ENCODE measurements at regions not wholly inside any gene's neighbourhood (a gene's known extent, or its start where the extent isn't known, plus 50 kb on each side); places are given as distances from the start of the nearest gene placed in this dataset.

DNA sequence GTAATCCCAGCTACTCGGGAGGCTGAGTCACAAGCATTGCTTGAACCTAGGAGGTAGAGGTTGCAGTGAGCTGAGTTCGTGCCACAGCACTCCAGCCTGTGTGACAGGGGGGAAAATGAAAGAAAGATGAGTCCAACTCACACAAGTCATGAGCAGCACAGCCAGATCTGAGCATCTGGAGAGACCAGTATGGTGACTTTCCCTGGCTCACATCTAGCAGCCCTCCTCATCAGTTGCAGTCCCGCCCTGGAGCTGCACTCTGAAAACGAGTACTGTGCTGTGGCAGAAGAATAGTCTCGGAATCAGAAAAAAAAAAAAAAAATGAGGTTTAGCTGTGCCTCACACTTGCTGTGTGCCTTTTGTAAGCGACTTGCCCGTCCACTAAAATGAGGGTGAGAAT, 74.4 kb upstream of the TRIB2 start:
- Histone ChIP-seq H2AFZ (ENCODE audit: control insufficient read depth, low read length) (no peak overlapping the region), H3K79me2 (ENCODE audit: control insufficient read depth, insufficient read depth, low read length) (no peaks in the 10 kb centered on the region), H3K9me1 (ENCODE audit: control insufficient read depth, extremely low read depth, insufficient read depth, low read length) (no peaks in the 10 kb centered on the region), H4K20me1 (ENCODE audit: control insufficient read depth, extremely low read depth, insufficient read depth, low read length) (no peaks in the 10 kb centered on the region), H3K4me2 (ENCODE audit: control insufficient read depth, extremely low read depth, insufficient read depth, low read depth, low read length) (no peak overlapping the region), H3K27ac (ENCODE audit: control insufficient read depth, insufficient read depth, low read length) (no peak overlapping the region), H3K9ac (ENCODE audit: control insufficient read depth, extremely low read depth, insufficient read depth, low read length) (no peak overlapping the region), H3K4me1 (ENCODE audit: control insufficient read depth, extremely low read depth, insufficient read depth, low read length) (no peaks in the 10 kb centered on the region), H3K27me3 (ENCODE audit: control insufficient read depth, extremely low read depth, insufficient read depth, low read length) (peaks cover 19% of the 10 kb centered on the region), H3K4me3 (ENCODE audit: control insufficient read depth in 2 of 3, extremely low read depth in 1 of 3, insufficient read depth in 2 of 3, low read depth in 1 of 3, low read length in 3 of 3) (no peak overlapping the region), H3K9me3 (ENCODE audit: control insufficient read depth, low read depth, low read length) (no peaks in the 10 kb centered on the region), H3K36me3 (ENCODE audit: control insufficient read depth in 2 of 2, extremely low read depth in 1 of 2, insufficient read depth in 2 of 2, low read length in 2 of 2) (no peaks in the 10 kb centered on the region)
- no peak for DNase-seq (ENCODE audit: low read depth, low spot score)
- FAIRE-seq: no peak
- TF ChIP-seq, protein P1, sequence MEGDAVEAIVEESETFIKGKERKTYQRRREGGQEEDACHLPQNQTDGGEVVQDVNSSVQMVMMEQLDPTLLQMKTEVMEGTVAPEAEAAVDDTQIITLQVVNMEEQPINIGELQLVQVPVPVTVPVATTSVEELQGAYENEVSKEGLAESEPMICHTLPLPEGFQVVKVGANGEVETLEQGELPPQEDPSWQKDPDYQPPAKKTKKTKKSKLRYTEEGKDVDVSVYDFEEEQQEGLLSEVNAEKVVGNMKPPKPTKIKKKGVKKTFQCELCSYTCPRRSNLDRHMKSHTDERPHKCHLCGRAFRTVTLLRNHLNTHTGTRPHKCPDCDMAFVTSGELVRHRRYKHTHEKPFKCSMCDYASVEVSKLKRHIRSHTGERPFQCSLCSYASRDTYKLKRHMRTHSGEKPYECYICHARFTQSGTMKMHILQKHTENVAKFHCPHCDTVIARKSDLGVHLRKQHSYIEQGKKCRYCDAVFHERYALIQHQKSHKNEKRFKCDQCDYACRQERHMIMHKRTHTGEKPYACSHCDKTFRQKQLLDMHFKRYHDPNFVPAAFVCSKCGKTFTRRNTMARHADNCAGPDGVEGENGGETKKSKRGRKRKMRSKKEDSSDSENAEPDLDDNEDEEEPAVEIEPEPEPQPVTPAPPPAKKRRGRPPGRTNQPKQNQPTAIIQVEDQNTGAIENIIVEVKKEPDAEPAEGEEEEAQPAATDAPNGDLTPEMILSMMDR (optimal IDR thresholded peaks at IDR 0.05 in 1 of 3, IDR thresholded peaks at IDR 0.05 in 1 of 3, conservative IDR thresholded peaks at IDR 0.05 in 1 of 3; ENCODE audit: extremely low read depth in 1 of 3, insufficient read depth in 2 of 3, low read length in 3 of 3): no peak
- TF ChIP-seq EZH2 (IDR thresholded peaks at IDR 0.05; ENCODE audit: low read length): no peak
- dilution Hi-C loops (cut with MboI; ENCODE audit: extremely low pct_ligation_motif_present, low sequenced_read_pairs): no loop called here

DNA sequence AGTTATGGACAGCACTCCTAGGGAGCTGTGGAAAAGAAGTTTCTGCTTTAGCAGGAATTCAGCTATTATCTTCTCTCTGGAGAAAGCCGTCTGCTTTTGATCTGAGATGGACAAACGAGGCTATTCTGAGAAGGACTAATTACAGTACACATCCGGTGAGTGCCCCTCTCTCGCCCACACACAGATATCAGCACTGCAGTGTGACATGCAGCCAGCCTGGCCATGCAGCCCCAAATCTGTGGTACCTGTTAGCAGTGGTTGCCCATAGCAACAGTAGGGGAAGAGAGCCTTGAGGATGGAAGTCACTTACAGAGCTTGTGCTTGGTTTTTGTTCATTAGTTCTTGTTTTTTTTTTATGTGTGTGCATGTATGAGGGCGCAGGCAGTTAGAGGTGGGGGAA, 73.9 kb upstream of the TRIB2 start:
- Histone ChIP-seq H3K36me3 (ENCODE audit: control insufficient read depth in 2 of 2, extremely low read depth in 1 of 2, insufficient read depth in 2 of 2, low read length in 2 of 2) (no peaks in the 10 kb centered on the region), H3K4me1 (ENCODE audit: control insufficient read depth, extremely low read depth, insufficient read depth, low read length) (no peaks in the 10 kb centered on the region), H3K4me3 (ENCODE audit: control insufficient read depth in 2 of 3, extremely low read depth in 1 of 3, insufficient read depth in 2 of 3, low read depth in 1 of 3, low read length in 3 of 3) (no peak overlapping the region), H3K79me2 (ENCODE audit: control insufficient read depth, insufficient read depth, low read length) (no peaks in the 10 kb centered on the region), H3K9me3 (ENCODE audit: control insufficient read depth, low read depth, low read length) (no peaks in the 10 kb centered on the region), H3K4me2 (ENCODE audit: control insufficient read depth, extremely low read depth, insufficient read depth, low read depth, low read length) (no peak overlapping the region), H3K9me1 (ENCODE audit: control insufficient read depth, extremely low read depth, insufficient read depth, low read length) (no peaks in the 10 kb centered on the region), H4K20me1 (ENCODE audit: control insufficient read depth, extremely low read depth, insufficient read depth, low read length) (no peaks in the 10 kb centered on the region), H3K9ac (ENCODE audit: control insufficient read depth, extremely low read depth, insufficient read depth, low read length) (no peak overlapping the region), H3K27me3 (ENCODE audit: control insufficient read depth, extremely low read depth, insufficient read depth, low read length) (peaks cover 19% of the 10 kb centered on the region), H3K27ac (ENCODE audit: control insufficient read depth, insufficient read depth, low read length) (no peak overlapping the region), H2AFZ (ENCODE audit: control insufficient read depth, low read length) (no peak overlapping the region)
- dilution Hi-C loops (cut with MboI; ENCODE audit: extremely low pct_ligation_motif_present, low sequenced_read_pairs): no loop called here
- DNase-seq (ENCODE audit: low read depth, low spot score) (no peak), FAIRE-seq (no peak)
- TF ChIP-seq, protein P1 (optimal IDR thresholded peaks at IDR 0.05 in 1 of 3, IDR thresholded peaks at IDR 0.05 in 1 of 3, conservative IDR thresholded peaks at IDR 0.05 in 1 of 3; ENCODE audit: extremely low read depth in 1 of 3, insufficient read depth in 2 of 3, low read length in 3 of 3): no peak
- no peak for TF ChIP-seq EZH2 (IDR thresholded peaks at IDR 0.05; ENCODE audit: low read length)
